Left lobe of liver (tissue), 2 donors: ENCODE measurements at regions not wholly inside any gene's neighbourhood (a gene's known extent, or its start where the extent isn't known, plus 50 kb on each side); places are given as distances from the start of the nearest gene placed in this dataset.
A peak's percentile ranks its signal among the peaks of the same experiment; 100 is the strongest.

ENCODE experiments used
- ATAC-seq: fragments of 200-7000 bp; cut with Tn5 transposase; one replicate; pipeline ENCODE4 v1.9.1; 2020; ENCODE audit warnings: mild to moderate bottlenecking, moderate library complexity
- DNase-seq: peaks from one replicate; pipeline ENCODE4 v3.0.0-alpha.2; 2020; ENCODE audit warnings: low spot score
- donor health status: DM: no; HTN: no; CAD: no; lungs with moderate emphysema.
- donor health status: DM: no; HTN: yes; CAD: no.

DNA sequence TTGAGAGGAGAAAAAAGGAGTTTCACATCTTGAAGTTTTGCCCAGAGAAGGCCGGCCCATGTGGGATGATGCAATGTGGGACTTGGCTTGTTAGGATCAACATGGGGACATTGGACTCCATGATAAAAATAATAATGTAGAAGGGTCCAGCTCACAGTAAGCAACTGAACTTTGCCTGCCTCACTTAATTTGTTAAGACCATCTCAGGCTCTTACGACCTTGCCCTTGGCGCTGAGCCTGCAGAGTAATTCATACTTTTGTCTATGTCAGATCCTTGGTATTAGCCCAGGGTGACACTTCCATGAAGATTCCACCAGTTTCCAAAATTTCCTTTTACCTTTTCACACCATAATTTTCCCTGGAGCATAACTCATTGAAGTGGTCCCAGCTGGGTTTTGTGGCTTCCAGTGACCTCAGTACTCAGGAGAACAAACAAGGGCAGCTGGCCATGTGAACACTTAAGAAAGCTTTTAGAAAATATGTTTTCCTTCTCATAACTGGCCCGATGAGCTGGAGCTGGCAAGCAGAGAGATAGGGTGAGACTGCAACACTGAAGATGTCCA is 315.4 kb upstream of the RASGRP1 start:
- peak; percentile 75 for ATAC-seq
- peak; percentile 52 for DNase-seq

DNA sequence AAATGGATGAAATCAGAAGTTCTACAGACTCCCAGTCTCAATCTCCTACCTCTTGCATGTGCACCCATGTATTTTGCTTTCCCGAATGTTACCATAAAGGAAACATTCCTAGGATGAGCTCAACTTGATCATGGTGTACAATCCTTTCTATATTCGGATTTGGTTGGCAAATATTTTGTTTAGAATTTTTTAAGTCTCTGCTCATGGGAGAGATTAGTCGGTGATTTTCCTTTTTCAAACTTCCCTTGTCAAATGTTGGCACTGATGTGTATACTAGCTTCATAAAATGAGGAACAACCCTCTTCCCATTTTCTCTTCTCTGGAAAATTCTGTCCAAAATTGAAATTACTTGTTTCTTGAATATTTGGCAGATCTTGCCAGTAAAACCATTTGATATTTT is 317.6 kb upstream of the RASGRP1 start:
- DNase-seq = no peak
- no peak for ATAC-seq

DNA sequence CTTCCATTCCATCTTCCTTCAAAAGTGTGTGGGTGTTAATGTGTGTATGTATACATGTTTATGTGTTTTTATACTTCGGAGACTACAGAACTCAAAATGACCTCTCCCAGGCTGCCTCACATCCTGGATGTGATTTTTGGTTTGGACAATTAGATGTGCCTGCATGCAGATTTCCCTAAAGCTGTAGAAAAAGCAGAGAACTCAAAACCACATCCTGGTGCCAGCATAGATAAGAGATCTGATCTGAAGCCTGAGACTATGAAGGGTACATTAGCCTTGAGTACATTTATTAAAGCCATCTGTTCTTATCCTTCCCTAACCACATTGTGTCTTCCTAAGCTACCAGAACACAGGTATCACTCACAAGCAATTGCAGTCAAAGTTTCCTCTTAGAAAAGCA is 319.4 kb upstream of the RASGRP1 start:
- DNase-seq (no peak), ATAC-seq (no peak)

DNA sequence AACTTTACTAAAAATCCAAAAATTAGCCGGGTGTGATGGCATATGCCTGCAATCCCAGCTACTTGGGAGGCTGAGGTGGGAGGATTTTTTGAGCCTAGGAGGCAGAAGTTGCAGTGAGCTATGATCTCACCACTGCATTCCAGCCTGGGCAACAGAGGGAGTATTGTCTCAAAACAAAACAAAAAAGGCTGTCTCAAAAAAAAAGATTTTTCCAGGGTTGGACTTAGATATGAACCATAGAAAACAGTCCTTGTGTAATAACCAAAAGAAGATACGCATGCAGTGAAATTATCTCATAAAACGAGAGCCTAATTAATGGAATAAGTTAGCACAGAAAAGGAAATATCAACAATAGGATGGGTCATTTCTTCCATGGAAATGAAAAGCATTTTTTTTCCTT is 320.4 kb upstream of the RASGRP1 start:
- no peak for DNase-seq
- ATAC-seq = no peak

DNA sequence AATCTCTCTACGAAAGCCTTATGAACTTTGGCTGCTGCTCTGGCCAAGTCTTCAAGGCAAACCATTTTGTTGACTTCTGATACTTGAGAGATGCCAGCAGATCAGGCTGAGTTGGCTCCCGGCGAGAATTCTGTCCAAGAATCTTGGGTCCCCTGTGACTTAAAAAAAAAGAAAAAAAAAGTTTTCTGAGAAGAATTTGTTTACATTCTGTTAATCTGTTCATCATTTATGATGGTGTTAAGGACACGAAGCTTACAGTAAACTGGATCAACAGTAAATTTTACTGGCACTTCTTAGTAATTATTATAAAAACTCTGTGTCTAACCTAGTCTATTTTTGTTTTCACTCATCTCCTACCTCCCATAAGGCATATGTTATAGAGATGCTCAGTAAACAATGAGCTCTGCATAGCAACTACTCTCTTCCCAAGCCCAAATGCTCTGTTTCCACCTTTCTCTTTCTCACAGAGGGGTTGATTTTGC is 320.9 kb upstream of the RASGRP1 start:
- DNase-seq (no peak), ATAC-seq (no peak)

DNA sequence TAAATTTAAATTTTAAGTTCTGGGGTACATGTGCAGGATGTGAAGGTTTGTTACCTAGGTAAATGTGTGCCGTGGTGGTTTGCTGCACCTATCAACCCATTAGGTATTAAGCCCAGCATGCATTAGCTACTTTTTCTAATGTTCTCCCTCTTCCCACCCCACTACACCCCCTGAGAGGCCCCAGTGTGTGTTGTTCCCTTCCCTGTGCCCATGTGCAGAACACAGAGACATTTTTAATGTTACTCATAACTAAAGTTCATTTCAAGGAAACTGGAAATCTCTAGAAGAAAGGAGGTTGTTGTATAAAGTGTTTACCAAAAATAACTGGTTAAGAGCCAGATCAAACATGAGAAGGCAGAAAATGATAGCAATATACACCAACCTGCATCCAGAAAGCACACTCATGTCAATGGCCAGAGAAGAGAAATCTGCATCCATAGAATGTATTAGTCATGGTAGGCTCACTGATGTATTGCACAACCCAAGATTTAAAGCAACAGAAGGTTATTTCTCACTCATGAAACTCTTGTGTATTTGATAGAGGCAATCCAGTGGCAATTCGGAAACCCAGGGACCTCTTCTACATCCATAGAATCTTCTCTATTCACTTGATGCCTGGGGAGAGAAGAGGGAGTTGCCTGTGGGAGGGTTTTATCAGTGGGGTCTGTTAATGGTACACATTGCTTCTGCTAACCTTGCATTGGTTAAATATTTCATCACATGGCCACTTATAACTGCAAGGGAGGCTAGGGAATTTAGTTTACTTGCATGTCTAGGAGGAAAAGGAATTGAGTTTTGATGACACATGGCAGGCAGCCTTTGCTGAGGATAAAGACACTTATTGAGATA is 321.9 kb upstream of the RASGRP1 start:
- ATAC-seq (no peak), DNase-seq (no peak)

DNA sequence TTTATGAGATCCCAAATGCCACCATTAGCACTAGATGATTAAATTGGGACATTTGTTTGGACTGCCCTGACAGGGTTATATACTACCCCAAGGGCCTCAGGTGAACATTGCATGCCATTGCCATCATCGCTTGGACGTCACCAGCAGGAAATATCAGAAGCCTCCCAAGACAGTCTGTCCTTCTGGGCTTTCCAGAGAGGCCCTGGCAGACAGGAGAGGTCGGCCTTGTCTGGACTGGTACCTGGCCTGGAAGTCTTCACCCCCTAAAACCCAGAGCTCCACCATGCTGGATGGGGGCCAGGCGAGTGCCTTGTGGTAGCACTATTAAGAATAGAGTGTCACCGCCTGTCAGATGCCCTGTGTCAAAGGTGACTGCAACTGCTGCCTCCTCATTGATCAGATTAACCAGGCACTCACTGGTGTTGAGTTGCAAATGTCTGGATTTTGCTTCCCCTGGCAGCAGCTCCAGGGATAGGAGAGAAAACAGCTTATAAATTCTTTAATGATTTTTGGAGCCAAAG is 324.1 kb upstream of the RASGRP1 start:
- DNase-seq = no peak
- no peak for ATAC-seq

DNA sequence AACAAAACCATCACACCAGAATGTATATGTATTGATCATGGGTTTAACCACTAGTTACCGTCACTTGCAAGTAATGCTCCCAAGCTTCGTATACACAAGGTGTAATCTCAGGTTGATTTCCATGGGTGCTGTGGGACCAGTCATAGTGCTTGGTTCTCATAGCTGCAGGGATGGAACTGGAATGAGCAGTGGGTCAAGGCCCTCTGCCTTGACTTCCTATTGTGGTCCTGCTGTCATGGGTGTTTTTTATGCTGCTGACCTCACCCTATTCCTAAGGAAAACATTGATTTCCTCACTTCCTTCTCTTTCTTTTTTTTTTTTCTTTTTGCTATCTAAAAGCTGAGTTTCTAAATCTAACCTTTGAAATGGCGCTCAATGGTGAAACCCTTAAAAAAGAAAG is 325.6 kb upstream of the RASGRP1 start:
- DNase-seq = no peak
- ATAC-seq = no peak

DNA sequence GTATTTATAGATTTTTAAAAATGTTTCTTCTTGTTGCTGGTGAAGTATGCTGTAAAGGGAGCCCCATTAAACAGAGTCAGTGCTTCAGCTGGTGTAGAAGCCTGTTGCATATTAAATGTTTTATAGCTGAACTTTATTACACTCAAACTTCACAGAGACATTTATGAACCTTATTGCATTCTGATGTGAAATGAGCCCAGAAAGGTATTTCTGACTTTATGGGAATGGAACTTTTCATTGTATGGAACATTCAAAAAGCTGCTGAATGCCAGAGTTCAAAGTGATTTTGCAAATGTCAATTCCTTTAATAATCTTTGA is 329.3 kb upstream of the RASGRP1 start:
- DNase-seq (no peak), ATAC-seq (no peak)

DNA sequence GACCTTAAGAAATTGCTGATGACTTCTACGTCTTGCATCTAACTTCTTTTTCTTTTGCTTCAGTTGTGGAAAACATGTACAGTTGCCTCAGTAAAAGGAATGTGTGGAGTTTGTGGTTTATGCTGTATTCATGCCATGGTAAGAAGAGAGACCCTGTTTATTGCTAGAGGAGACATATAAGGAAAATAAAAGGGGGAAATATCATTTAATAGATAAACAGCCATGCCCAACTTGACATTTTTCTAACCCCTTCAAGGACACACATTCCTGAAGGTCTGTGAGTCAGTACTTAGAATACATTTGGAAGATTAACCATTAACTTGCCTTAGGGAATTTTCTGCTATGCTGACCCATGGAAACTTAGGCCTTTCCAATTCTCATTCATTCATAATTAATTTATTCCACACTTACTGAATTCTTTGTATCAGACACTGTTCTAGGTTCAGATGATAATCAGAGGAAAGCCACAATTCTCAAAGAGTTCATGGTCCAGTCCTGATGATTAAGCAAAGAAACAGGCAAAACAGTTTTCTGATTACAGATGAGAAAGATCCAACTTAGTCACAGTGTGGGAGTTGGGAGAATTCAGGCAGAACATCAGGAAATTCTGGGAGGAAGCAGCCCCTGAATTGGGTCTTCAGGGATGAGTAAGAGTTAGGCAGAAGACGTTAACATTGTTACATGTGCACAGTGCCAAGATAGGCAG is 329.8 kb upstream of the RASGRP1 start:
- DNase-seq (no peak), ATAC-seq (no peak)

DNA sequence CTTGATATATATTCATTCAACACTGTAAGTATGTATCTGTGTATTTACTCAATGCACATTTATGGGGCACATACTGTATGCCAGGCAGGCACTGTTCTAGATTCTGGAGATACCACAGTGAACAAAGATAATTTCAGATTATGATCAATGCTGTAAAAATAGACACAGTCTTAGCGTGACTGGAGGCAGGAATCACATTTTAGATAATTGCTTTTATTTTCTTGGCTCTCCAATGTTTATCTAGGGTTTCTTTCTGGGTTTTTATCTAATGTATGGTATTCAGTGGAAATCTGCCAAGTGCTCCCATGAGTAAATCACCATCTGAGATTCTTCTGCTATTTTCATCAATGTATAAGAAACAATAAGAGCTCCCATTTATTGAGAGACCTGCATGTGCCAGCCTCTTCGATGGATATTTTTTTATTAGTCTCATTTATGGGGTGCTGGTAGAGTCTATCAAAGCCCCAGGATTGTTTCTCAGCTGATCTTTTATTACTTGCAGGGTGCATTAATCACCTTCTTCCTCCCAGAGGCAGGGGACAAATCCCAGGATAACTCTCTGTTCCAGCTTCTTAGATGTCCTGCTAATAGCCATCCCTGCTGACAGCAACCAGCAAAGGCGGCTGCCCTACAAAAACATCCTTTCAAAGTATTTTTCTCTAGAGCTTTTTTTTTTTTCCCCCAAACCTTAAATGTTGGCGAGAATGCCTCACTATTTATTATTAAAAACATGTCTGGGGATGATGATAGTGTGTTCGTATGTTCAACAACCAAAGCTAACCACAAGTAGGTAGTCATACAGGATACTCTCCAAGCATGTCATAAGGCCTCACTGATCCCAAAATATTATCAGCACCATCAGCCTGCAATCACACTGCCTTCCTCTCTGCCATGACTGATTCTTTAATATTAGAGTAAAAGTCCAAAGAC is 331.0 kb upstream of the RASGRP1 start:
- no peak for DNase-seq
- no peak for ATAC-seq

DNA sequence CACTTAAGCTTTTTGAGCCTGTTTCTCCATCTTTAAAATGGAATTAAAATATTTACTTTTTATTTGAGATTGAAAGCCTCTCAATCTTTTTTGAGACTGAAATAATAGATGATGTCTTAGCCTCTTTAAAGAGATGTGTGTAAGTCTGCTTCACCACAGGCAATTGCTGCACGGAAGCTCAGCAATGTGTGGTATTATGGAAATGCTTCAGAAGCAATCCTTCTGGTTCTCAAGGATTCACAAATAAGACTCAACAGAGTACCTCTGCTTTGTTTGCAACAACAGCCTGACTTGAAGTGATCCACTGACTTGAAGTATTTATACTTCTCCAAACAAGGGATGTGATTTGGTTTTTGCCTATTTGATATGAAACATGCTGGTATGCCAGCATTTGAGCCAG is 332.0 kb upstream of the RASGRP1 start:
- DNase-seq = no peak
- no peak for ATAC-seq

DNA sequence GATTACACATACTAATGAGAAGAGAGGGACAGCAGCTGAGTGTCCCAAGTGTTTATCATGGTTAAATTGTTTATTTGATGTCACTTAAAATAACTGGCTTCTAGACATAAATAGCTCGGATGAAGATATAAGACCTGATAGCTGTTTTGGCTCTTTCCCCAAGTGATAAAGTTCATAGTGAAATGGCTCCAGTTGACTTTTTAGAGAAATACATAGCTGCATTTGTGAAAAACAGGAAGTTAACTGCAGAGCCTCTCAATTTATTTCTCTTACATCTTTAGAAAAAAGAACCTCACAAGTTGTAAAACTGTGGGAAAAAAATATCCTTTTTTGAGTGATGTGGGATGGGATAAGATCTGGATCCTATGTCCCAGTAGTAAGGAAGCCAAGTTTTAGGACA is 332.9 kb upstream of the RASGRP1 start:
- ATAC-seq = no peak
- DNase-seq = no peak

DNA sequence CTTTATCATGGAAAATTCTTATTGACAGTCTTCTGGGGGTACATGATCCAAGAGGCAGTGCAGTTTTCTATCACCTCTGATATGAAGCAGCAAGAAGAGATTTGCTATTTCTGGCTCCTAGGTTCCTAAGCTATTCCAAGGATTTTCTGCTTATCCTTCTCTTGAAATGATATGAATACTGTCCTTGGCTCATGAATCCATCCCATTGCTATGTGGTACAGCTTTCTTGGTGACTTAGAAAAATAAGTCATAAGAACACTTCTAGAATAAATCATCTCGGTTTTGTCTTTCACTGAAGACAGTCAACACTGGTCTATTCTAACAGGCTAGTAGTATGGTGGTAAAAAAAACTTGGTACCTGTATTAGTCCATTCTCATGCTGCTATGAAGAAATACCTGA is 333.6 kb upstream of the RASGRP1 start:
- DNase-seq (no peak), ATAC-seq (no peak)

DNA sequence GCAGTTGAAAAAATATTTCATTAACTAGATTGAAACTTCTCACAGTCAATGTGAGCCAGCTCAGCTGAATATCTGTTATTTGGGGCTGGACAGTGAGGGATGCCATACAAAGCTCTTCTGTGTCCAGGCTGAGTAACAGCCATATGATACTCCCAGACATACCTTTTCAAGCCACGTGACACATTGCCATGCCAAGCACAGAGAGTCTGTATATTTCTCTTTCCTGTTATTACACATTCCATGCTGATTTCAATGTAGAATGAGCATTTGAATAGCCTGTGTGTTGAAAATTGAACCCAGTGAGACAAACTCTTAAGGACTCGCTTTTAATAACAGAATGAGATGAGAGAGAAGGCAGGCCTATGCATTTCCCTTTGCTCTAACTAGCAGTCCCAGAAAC is 334.7 kb upstream of the RASGRP1 start:
- DNase-seq (no peak), ATAC-seq (no peak)

DNA sequence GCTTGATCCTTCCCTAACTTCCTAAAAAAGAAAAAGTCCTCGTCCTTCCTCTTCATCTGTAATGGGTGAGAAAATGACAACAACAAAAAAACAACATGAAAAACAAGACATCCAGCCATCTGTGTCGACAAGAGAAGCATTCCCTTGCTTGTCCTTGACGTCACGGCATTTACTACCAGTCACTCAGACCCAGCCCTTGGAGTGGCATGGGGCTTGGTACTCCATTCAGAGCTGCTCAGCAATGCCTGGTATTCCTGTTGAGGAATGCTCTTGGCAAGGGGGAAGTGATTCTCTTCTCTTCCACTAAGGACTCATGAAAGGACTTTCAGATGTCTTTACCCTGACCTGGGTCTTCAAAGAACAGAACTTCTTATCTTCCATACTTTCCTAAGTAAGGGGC is 339.7 kb upstream of the RASGRP1 start:
- DNase-seq = no peak
- ATAC-seq = no peak

DNA sequence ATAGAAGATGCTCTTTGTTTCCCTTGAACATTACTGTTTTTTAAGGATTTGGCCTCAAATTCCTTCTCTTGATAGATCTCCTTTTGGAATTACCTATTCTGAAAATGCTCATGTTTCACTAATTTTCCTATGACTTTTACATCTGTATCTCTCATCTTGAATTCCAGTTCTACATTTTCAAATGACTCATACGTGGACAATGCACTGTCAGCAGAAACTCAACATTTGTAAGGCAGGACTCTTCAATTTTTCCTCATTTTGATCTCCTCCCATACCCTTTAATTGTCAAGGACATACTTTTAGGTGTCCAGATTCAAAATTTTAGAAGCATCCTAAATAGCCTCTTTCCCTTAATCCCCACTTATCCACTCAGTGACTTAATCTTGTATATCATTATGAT is 341.0 kb upstream of the RASGRP1 start:
- DNase-seq = no peak

DNA sequence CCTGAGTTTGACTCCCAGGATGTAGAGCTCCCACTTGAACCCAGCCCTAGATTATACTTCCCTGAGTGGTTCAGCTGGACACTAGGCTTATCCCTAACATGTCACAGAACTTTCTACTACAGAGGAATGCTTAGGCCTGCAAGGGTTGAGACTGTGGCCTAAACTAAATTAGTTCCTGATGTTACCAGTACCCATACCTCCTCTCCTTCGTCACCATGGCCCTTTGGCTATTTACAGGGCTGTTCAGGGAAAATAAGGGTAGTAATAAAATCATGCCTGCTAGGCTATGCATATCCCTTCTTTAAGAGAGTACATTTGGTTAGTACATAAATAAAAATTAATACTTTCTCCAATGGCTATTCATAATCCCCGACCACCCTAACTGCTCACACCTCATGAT is 356.4 kb upstream of the RASGRP1 start:
- DNase-seq = no peak
- ATAC-seq = no peak

More for the DNA sequence above, 341.0 kb upstream of the RASGRP1 start:
- ATAC-seq = no peak

DNA sequence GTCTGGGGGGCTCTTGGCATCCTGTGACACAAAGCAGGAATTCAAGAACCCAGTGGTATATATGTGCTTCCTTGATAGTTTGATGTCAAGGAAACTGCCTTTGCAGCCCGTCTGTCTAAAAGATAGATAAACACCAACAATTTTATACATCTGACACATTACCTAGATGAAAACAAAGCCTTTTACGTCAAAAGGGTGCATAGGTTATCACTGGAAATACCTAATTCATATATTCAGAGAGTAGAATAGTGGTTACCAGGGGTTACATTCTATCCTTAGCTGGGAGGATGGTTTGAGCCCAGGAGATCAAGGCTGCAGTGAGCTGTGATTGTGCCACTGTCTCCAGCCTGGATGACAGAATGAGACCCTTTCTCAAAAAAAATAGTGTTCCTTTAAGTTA is 356.9 kb upstream of the RASGRP1 start:
- DNase-seq = no peak

DNA sequence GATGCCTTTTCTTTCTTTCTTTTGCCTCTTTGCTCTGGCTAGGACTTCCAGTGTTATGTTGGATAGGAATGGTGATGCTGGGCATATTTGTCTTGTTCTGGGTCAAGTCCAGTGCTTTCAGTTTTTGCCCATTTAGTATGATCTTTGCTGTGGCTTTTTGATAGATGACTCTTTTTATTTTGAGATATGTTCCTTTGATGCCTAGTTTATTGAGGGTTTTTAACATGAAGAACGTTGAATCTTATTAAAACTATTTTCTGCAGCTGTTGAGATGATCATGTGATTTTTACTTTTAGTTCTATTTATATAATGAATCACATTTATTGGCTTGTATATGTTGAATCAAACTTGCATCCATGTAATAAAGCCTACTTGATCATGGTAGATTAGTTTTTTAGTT is 363.8 kb upstream of the RASGRP1 start:
- no peak for ATAC-seq

More for the DNA sequence above, 356.9 kb upstream of the RASGRP1 start:
- no peak for ATAC-seq

More for the DNA sequence above, 363.8 kb upstream of the RASGRP1 start:
- no peak for DNase-seq
